ENCODE measurements at regions not wholly inside any gene's neighbourhood (a gene's known extent, or its start where the extent isn't known, plus 50 kb on each side); places are given as distances from the start of the nearest gene placed in this dataset.

DNA sequence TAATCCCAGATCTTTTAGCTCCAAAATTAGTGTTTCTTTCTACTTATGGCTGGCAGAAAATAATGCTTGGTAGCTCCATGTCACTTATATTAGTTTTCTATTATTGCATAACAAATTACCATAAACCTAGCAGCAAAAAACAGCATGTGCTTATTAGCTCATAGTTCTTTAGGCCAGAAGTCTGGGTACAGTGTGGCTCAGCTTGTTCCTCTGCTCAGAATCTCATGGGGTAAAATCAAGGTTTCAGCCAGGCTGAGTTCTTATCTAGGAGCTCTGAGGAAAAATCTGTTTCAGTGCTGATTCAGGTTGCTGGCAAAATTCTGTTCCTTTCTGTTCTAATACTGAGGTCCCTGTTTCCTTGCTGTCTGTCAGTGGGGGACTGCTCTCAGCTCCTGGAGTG, 101.1 kb downstream of the CT47B1 start:
- H2AFZ ChIP-seq (ENCODE audit: low read depth, low read length): peak overlapping the region; percentile 37
- POLR2A ChIA-PET: no interaction called here

More for the DNA sequence above, 101.1 kb downstream of the CT47B1 start:
- no peaks in the 10 kb centered on the region for H4K20me1 ChIP-seq (replicated peaks; ENCODE audit: control insufficient read depth, extremely low read depth, insufficient read depth, low read length)
- no peak overlapping the region for H3K4me2 ChIP-seq (ENCODE audit: insufficient read depth, low read length)
- no peaks in the 10 kb centered on the region for H3K36me3 ChIP-seq (ENCODE audit: control insufficient read depth in 2 of 2, extremely low read depth in 1 of 2, insufficient read depth in 2 of 2, low read length in 2 of 2)
- H3K9ac ChIP-seq (replicated peaks; ENCODE audit: extremely low read depth, insufficient read depth, low read length): no peak overlapping the region
- no peak for TF ChIP-seq POLR2AphosphoS5 (IDR thresholded peaks at IDR 0.05; ENCODE audit: insufficient read depth, low read depth, low read length)
- TF ChIP-seq, protein P1, sequence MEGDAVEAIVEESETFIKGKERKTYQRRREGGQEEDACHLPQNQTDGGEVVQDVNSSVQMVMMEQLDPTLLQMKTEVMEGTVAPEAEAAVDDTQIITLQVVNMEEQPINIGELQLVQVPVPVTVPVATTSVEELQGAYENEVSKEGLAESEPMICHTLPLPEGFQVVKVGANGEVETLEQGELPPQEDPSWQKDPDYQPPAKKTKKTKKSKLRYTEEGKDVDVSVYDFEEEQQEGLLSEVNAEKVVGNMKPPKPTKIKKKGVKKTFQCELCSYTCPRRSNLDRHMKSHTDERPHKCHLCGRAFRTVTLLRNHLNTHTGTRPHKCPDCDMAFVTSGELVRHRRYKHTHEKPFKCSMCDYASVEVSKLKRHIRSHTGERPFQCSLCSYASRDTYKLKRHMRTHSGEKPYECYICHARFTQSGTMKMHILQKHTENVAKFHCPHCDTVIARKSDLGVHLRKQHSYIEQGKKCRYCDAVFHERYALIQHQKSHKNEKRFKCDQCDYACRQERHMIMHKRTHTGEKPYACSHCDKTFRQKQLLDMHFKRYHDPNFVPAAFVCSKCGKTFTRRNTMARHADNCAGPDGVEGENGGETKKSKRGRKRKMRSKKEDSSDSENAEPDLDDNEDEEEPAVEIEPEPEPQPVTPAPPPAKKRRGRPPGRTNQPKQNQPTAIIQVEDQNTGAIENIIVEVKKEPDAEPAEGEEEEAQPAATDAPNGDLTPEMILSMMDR (IDR thresholded peaks at IDR 0.05; ENCODE audit: extremely low read depth in 1 of 2, insufficient read depth in 1 of 2, low read depth in 1 of 2, low read length in 2 of 2): no peak
- no peak for TF ChIP-seq MYC (IDR thresholded peaks at IDR 0.05; ENCODE audit: low read depth, low read length)
- TF ChIP-seq POLR2A (IDR thresholded peaks at IDR 0.05; ENCODE audit: low read depth, low read length): no peak
- no peak for TF ChIP-seq MAX (IDR thresholded peaks at IDR 0.05; ENCODE audit: insufficient read depth, insufficient read length)
- no peak for TF ChIP-seq FOS (IDR thresholded peaks at IDR 0.05; ENCODE audit: borderline replicate concordance, insufficient read depth, low read length)
- no peak for TF ChIP-seq JUN (IDR thresholded peaks at IDR 0.05; ENCODE audit: borderline replicate concordance, insufficient read depth, insufficient read length, low read depth)
- no peak for TF ChIP-seq GATA2 (IDR thresholded peaks at IDR 0.05; ENCODE audit: insufficient read depth, insufficient read length, low read depth, low read length)
- TF ChIP-seq EZH2 (IDR thresholded peaks at IDR 0.05; ENCODE audit: borderline replicate concordance, low read depth, low read length, severe bottlenecking): no peak
- no peaks in the 10 kb centered on the region for H3K9me1 ChIP-seq (replicated peaks; ENCODE audit: control insufficient read depth, extremely low read depth, insufficient read depth, low read length)
- H3K9me3 ChIP-seq (replicated peaks; ENCODE audit: control insufficient read depth, insufficient read depth, low read length): no peaks in the 10 kb centered on the region
- H3K4me1 ChIP-seq (ENCODE audit: control insufficient read depth, extremely low read depth, insufficient read depth, low read length): peaks cover 14% of the 10 kb centered on the region
- DNase-seq (ENCODE audit: low read depth, low spot score) (no peak), FAIRE-seq (peak; percentile 12)
- dilution Hi-C loops (cut with MboI; ENCODE audit: extremely low pct_ligation_motif_present, low sequenced_read_pairs): no loop called here
- BruUV-seq (replicated peaks): no TSS peak
- intact Hi-C loops (cut with micrococcal nuclease): no loop called here
- H3K4me3 ChIP-seq (replicated peaks in 1 of 3; ENCODE audit: insufficient read depth in 1 of 3, low read depth in 1 of 3, low read length in 3 of 3): no peak overlapping the region
- CTCF ChIA-PET: interaction anchor here (0.8 kb wide), 1 partner anchor 25 kb away, joined by 3 read pairs; no protein-coding TSS in a partner anchor
- no peak overlapping the region for H3K27ac ChIP-seq (ENCODE audit: insufficient read depth, low read depth, low read length)
- no peaks in the 10 kb centered on the region for H3K27me3 ChIP-seq (ENCODE audit: control insufficient read depth in 2 of 2, insufficient read depth in 2 of 2, low read length in 2 of 2)
- no peaks in the 10 kb centered on the region for H3K79me2 ChIP-seq (ENCODE audit: control insufficient read depth, insufficient read depth, low read length)
